CD4-positive, alpha-beta T cell (primary cell): ENCODE measurements at regions not wholly inside any gene's neighbourhood (a gene's known extent, or its start where the extent isn't known, plus 50 kb on each side); places are given as distances from the start of the nearest gene placed in this dataset.

Experiments
- ATAC-seq: fragments of 200-7000 bp; cut with Tn5 transposase; one replicate; pipeline ENCODE4 v1.10.0; 2022; ENCODE audit warnings: mild to moderate bottlenecking; ENCODE audit not compliant: poor library complexity
- CTCF ChIA-PET: fragments of 350-600 bp; sonication (Branson Sonifier 250); formaldehyde crosslinking; loops from one replicate; lab custom pipeline; 2021; ENCODE audit warnings: antibody characterized with exemption, inconsistent platforms; lab: Charles Lee
- POLR2A ChIA-PET: fragments of 350-600 bp; sonication (Branson Sonifier 250); formaldehyde crosslinking; loops from one replicate; lab custom pipeline; 2021; ENCODE audit warnings: antibody characterized with exemption, inconsistent platforms; lab: Charles Lee
- DNase-seq, 14 experiments: peaks; one replicate each; pipeline ENCODE4 v3.0.0-alpha.2; 2013 to 2020; ENCODE audit warnings: mixed read lengths in 2 of 14
- H3K27ac ChIP-seq, 2 donors: one replicate each; pipeline versions ENCODE4 v1.5.1 to v1.7.0; 2013; ENCODE audit warnings: low read length in 2 of 2, low read depth in 1 of 2, mild to moderate bottlenecking in 1 of 2
- H3K27me3 ChIP-seq, 2 experiments: 1 replicate in 1 of 2; 2 replicates in 1 of 2; pipeline versions ENCODE4 v1.6.1 to v1.7.0; 2013; ENCODE audit warnings: low read length in 2 of 2, control low read depth in 1 of 2, mild to moderate bottlenecking in 1 of 2, moderate library complexity in 1 of 2; ENCODE audit not compliant: insufficient read depth in 2 of 2, control insufficient read depth in 1 of 2
- H3K36me3 ChIP-seq: one replicate; pipeline ENCODE4 v1.6.1; 2013; ENCODE audit warnings: low read length, control low read depth; ENCODE audit not compliant: insufficient read depth
- H3K4me1 ChIP-seq: one replicate; pipeline ENCODE4 v1.6.1; 2013; ENCODE audit warnings: low read length, control low read depth; ENCODE audit not compliant: insufficient read depth
- H3K4me3 ChIP-seq: one replicate; pipeline ENCODE4 v1.5.1; 2013; ENCODE audit warnings: mild to moderate bottlenecking, low read length, moderate library complexity
- H3K9me3 ChIP-seq, 2 experiments: 1 replicate in 1 of 2; 2 replicates in 1 of 2; pipeline versions ENCODE4 v1.6.1 to v1.7.0; 2013; ENCODE audit warnings: low read length in 2 of 2, mild to moderate bottlenecking in 2 of 2, control low read depth in 1 of 2, moderate library complexity in 1 of 2; ENCODE audit not compliant: control insufficient read depth in 1 of 2, insufficient read depth in 1 of 2
- H3K27ac Mint-ChIP-seq: one replicate; pipeline ENCODE4 v1.8.0; 2020; ENCODE audit warnings: mixed read lengths
- H3K27me3 Mint-ChIP-seq: one replicate; pipeline ENCODE4 v1.8.0; 2021; ENCODE audit warnings: mixed read lengths
- H3K36me3 Mint-ChIP-seq: one replicate; pipeline ENCODE4 v1.8.0; 2021; ENCODE audit warnings: low read depth, mixed read lengths
- H3K4me1 Mint-ChIP-seq: one replicate; pipeline ENCODE4 v1.8.0; 2021; ENCODE audit warnings: low read depth, mixed read lengths
- H3K4me3 Mint-ChIP-seq: one replicate; pipeline ENCODE4 v1.8.0; 2020; ENCODE audit warnings: mild to moderate bottlenecking, mixed read lengths
- H3K9me3 Mint-ChIP-seq: one replicate; pipeline ENCODE4 v1.8.0; 2020; ENCODE audit warnings: mixed read lengths
- CTCF ChIP-seq: fragments of 200-600 bp; IDR thresholded peaks from one replicate; pipeline ENCODE4 v1.8.0; 2022; ENCODE audit warnings: antibody characterized with exemption, mild to moderate bottlenecking
- intact Hi-C, 2 experiments: fragments of 100-400 bp; cut with DNase I in 1 of 2; cut with micrococcal nuclease in 1 of 2; formaldehyde crosslinking; loops; one replicate each; pipeline versions ENCODE4 v1.15.1 to v1.9.0; 2023 to 2025; cut with DNase I, micrococcal nuclease

GRCh38 chr2:55986001-55986400 is 62.4 kb upstream of the EFEMP1 start:
- no peak overlapping the region for H3K27ac Mint-ChIP-seq
- H3K9me3 Mint-ChIP-seq = peaks cover 2% of the 10 kb centered on the region
- no peaks in the 10 kb centered on the region for H3K27me3 Mint-ChIP-seq
- POLR2A ChIA-PET = no interaction called here
- H3K36me3 Mint-ChIP-seq = no peaks in the 10 kb centered on the region
- Histone ChIP-seq H3K4me3 (no peak overlapping the region), H3K36me3 (no peaks in the 10 kb centered on the region), H3K4me1 (no peaks in the 10 kb centered on the region), H3K27ac (no peak overlapping the region), H3K9me3 (no peaks in the 10 kb centered on the region), H3K27me3 (no peaks in the 10 kb centered on the region)
- H3K4me1 Mint-ChIP-seq = no peaks in the 10 kb centered on the region
- H3K4me3 Mint-ChIP-seq = no peak overlapping the region
- DNase-seq = no peak
- TF ChIP-seq CTCF = no peak
- intact Hi-C loops = no loop called here
- ATAC-seq = no peak
- CTCF ChIA-PET = no interaction called here

GRCh38 chr2:55986700-55987440 is 63.3 kb upstream of the EFEMP1 start:
- no peaks in the 10 kb centered on the region for H3K9me3 Mint-ChIP-seq
- no peak overlapping the region for H3K27ac ChIP-seq
- DNase-seq (no peak), ATAC-seq (no peak)
- H3K36me3 Mint-ChIP-seq = no peaks in the 10 kb centered on the region
- no peaks in the 10 kb centered on the region for H3K27me3 ChIP-seq
- intact Hi-C loops = no loop called here
- no peaks in the 10 kb centered on the region for H3K27me3 Mint-ChIP-seq
- no peak overlapping the region for H3K27ac Mint-ChIP-seq
- H3K4me1 ChIP-seq = no peaks in the 10 kb centered on the region
- H3K9me3 ChIP-seq = no peaks in the 10 kb centered on the region
- CTCF ChIA-PET = interaction anchor here (0.7 kb wide), 1 partner anchor 8 kb away, joined by 3 read pairs; no protein-coding TSS in a partner anchor
- no peak overlapping the region for H3K4me3 Mint-ChIP-seq
- no peak for TF ChIP-seq CTCF
- POLR2A ChIA-PET = no interaction called here
- H3K4me3 ChIP-seq = no peak overlapping the region
- H3K4me1 Mint-ChIP-seq = no peaks in the 10 kb centered on the region
- no peaks in the 10 kb centered on the region for H3K36me3 ChIP-seq

- no peak overlapping the region for H3K4me3 ChIP-seq
- ChIA-PET CTCF (no interaction called here), POLR2A (no interaction called here)
- H3K9me3 ChIP-seq = no peaks in the 10 kb centered on the region
- ATAC-seq (no peak), DNase-seq (no peak)
- H3K36me3 ChIP-seq = no peaks in the 10 kb centered on the region
- H3K36me3 Mint-ChIP-seq = no peaks in the 10 kb centered on the region
- H3K27ac ChIP-seq = no peak overlapping the region
- H3K9me3 Mint-ChIP-seq = no peaks in the 10 kb centered on the region
- no peak for TF ChIP-seq CTCF
- intact Hi-C loops = no loop called here
- no peaks in the 10 kb centered on the region for H3K4me1 ChIP-seq
- H3K27ac Mint-ChIP-seq = no peak overlapping the region
- no peaks in the 10 kb centered on the region for H3K27me3 Mint-ChIP-seq
- no peaks in the 10 kb centered on the region for H3K27me3 ChIP-seq
- no peaks in the 10 kb centered on the region for H3K4me1 Mint-ChIP-seq
- no peak overlapping the region for H3K4me3 Mint-ChIP-seq
Observed at GRCh38 chr2:55989405-55989804, 65.8 kb upstream of the EFEMP1 start.
